HG03432 (cell line): ENCODE measurements at regions not wholly inside any gene's neighbourhood (a gene's known extent, or its start where the extent isn't known, plus 50 kb on each side); places are given as distances from the start of the nearest gene placed in this dataset.
"Not testable (repeated sequence)": the region's sequence is repeated elsewhere in the genome, so short reads cannot be mapped to it uniquely, and the experiment has no call there.

Experiments
- ATAC-seq: cut with Tn5 transposase; IDR thresholded peaks from one replicate; pipeline ENCODE4 v1.9.1; 2021; ENCODE audit warnings: mild to moderate bottlenecking, moderate library complexity; ENCODE audit not compliant: unreplicated experiment

DNA sequence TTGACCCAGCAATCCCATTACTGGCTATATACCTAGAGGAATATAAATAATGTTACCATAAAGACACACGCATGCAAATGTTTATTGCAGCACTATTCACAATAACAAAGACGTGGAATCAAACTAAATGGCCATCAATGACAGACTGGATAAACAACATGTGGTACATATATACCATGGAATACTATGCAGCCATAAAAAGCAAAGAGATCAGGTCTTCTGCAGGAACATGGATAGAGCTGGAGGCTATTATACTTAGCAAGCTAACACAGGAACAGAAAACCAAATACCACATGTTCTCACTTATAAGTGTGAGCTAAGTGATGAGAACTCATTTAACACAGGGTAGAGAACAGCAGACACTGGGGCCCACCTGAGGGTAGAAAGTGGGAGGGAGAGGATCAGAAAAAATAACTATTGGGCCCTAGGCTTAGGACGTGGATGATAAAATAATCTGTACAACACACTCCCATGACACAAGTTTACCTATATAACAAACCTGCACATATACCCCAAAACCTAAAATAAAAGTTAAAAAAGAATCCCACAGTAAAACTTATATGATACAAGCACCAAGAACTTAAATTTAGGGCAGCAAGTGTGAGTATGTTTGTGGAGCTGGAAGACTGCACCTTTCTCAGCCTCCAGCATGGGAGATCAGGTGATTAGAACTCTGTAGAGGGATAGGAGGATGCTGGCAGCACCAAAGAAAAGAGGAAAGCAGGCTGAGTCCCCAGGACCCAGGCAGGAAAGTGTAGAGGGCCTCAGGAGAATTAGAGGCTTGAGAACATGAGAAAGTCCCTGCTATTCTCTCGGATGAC lies 320.8 kb upstream of the USP24 start:
- ATAC-seq = peak; percentile 47

DNA sequence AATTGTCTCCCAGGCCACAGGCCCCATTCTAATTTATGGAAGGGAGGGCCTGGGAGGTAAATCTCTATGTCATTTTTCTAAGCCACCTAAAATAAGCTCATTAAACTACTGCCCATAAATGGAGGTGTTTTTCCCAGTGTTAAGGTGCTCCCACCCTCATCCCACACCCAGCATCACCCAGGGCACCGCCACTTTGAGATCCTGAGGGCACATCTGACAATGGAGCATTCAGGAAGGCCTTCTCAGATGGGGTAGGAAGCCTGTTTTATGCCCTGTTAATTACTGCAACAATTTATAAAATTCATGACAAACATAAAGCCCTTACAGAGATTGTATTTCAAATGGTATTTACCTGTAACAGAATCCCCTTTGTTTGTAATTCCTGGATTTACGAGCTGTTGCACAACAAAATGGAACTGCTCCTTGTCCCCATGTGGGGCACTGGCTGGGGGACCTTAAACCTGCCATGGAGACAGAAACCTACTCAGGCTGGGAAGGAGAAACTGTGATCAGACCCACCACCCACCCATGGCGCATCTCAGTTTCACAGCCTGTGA lies 319.5 kb upstream of the USP24 start:
- no peak for ATAC-seq

DNA sequence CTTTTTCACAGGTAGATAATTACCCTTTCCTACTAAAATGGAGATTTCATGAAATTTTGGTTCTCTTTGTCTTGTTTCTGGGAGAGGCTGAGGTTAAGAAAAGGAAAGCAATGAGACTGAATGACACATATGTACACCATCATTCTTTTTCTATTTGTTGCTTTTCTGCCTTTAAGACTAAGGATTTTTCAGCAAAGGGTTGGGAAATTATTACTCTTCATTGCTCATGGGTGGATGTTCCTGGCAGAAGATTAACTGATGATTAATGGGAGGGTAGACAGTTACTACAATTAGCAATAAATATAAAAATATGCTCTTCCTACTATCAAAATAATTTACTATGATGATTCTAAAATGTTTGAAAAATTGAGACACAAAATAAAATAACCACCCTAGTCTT lies 316.5 kb upstream of the USP24 start:
- no peak for ATAC-seq

DNA sequence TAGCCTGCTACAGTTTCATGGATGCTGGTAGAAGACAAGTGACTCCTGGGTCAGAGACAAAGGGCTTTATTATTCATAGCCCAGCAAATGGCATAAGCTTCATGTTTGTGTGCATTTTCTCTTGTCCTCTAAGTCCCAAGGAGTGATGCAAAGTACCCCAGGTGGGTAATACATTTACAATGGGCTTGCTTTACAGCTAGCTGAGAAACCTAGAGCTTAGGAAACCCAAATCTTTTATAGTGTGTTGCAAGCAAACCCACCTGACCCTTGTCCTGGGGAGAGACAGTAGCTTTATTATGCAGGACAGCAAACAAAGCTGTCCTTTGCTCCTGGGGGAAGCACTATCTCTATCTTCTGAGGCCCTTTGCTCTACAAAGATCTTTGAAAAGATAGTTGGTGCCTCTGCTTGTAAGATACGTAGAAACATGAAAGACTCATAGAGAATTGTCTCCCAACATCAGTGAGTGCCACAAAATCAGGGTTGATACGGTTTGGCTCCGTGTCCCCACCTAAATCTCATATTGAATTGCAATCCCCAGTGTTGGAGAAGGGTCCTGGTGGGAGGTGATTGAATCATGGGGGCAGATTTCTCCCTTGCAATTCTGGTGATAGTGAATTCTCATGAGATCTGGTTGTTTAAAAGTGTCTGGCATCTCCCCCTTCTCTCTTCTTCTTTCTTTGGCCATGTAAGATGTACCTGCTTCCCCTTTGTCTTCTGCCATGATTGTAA lies 315.8 kb upstream of the USP24 start:
- no peak for ATAC-seq

DNA sequence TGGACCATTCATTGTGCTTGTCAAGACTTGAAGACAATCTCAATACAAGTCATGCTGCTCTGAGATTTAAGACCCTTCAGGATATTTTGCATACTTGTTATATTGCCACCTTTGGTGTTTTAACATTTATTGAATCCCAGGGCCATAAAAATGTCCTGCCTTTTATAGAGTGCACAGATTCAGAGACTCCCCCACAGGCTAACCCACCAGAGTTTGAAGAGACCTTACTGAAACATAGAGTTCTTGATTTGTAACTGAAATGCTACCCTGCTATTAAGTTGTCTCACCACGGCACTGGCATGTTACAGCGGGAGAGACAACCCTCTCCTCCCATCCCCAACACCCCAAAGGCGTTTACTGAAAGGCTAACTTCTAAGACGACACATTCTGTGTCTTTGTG lies 313.9 kb upstream of the USP24 start:
- no peak for ATAC-seq

DNA sequence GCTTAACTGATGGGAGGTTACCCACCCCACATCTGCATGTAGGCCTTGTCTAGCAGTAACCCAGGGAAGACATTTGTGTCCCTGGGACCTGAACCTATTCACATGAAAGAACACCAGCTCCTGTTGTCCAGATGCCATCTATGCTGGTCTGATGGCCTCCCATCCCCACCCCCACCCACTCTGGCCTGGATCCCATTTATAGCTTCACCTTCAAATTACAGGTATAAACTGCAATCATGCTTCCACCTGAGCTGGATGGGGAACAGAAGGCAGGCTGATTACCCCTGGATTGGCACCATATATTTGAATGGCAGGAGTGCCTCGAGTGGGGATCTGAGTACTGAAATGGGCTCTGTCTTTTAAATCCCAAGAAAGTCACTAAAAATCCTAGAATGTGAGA lies 312.7 kb upstream of the USP24 start:
- no peak for ATAC-seq

DNA sequence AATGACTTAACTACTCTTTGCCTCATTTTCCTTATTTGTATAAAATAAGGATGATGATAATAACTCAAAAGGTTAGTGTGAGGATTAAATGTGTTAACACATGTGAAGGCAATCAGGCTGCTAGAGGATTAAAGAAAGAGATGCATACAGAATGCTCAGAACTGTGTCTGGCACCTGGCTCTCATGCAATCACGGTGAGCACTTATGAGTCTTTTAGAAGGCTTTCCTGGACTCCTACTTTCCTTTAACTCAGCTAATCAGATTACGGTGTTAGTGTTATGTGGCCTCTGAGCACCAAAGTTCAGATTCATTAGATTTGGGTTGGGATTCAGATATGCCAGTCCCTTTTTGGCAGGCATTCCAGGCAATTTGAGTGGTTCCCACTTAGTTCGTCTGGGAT lies 311.6 kb upstream of the USP24 start:
- ATAC-seq = no peak

DNA sequence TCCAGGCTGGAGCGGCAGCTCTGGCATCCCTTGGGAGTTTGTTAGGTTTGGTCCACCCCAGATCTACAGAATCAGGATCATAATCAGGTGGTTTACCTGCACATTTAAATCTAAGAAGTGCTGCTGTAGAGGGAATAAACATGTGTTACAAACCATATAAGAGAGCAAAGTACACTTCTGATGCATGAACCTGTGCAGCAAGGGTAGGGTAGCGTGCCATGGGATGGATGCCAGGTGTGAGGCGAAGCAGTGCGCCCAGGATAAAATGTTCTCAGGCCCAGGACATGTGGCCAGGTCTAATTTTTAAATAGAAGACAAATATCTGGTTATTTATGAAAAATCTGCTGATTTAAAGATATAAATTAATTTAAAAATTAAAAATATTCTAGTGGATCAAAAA lies 308.8 kb upstream of the USP24 start:
- no peak for ATAC-seq

DNA sequence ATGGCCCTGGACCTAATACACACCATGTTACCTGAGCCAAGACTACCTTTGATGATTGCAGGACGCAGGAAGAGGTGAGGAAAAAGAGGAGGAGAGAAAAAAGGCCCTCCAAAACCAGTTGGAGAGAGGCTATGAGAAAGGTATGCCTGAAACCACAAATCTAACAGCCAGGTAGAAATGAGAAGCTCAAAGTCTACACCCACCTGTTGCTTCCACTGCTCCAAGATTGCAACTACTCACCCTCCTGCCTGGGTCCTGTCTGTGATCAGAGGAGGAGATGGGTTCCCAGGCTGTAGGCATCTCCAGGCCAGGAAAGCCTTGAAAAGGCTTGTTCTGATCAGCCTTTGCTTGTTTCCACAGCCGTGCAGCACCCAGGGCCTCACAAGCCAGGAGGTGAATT lies 307.8 kb upstream of the USP24 start:
- no peak for ATAC-seq

DNA sequence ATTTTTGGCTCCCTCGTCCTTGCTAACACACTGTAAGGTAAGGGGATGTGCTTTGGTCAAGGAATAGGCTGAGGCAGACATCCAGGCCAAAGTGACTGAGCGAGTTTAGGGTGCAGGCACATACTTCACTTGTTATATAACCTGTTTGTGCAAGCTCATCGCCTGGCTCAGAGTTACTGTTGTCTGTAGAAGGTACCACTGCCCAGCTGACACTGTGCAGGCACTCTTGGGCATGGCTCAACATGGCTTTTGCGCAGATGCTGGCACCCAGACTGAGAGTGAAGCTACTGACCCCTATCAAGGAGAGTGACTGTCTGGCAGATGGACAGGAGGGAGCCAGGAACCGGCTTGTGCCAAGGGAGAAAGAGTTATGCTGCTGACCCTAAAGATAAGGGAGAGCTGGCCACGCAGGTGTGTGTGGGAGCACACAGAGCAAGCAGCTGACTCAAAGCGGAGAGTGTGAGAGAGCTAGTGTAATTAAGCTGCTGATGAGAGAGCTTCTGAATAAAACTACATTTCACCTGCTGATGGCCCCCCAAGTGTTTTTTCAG lies 307.3 kb upstream of the USP24 start:
- ATAC-seq = no peak

DNA sequence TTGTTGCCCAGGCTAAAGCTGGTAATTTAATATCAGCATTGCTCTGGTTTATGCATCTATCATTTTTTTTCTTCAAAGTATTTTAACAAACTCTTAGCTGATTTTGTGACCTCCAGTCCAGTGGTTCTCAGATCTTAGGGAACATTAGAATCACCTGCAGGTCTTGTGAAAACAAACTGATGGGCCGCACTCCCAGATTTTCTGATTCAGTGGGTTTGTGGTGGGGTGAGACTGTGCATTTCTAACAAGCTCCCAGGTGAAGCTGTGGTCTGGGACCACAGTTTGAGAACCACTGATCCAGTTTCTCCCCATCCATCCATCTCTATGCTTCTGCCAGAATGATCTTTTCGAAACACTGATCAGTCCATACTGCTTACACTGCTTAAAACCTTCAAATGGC lies 305.7 kb upstream of the USP24 start:
- ATAC-seq = no peak

DNA sequence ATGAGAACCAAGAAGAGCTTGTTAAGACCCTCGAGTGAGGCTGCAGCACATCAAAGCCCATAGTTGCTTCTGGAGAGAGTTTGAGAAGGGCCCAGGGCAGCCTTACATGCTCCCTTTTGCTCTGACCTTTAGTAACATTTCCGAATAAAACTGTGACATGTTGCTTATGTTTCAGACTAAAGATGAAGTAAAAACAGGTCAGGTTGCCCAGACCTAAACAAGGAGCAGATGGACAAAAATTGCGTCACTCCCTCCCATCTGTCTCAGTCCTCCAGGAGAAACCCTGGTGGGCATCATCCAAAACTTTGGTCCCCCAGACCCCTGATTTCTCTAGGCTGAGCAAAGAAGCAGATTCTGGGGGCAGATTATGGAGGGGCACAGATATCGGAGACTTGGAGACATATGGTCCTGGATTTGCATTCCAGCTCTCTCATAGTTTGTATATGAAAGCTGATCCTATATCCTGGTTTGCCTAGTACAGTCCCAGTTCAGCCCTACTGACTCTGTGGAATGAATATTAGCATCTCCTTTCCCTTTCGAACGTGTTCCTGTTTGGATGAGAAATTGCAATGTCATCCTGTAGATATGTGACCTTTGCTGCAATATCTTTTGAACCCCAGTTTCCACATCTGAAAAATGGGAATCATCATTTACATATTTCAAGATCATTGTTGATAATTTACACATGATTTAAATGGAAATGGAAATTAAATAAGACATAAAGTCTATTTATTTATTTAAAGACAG lies 304.9 kb upstream of the USP24 start:
- no peak for ATAC-seq

DNA sequence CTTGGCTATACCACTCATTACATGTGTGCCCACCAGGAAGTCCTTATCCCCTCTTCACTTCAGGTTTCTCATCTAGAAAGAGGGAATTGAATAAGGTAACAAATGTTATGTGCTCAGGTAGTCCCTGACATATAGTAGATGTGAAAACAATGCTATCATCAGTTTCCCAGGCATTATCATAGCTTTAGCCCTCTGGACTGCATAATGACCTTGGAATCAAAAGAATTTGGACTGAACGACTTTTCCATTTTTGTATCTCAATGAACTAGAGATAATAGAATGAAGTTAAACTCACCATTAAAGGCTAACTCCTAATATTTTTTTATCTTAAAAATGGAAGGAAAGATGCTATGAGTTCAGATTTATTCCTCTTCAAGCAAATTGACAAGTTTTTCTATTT lies 304.1 kb upstream of the USP24 start:
- no peak for ATAC-seq

DNA sequence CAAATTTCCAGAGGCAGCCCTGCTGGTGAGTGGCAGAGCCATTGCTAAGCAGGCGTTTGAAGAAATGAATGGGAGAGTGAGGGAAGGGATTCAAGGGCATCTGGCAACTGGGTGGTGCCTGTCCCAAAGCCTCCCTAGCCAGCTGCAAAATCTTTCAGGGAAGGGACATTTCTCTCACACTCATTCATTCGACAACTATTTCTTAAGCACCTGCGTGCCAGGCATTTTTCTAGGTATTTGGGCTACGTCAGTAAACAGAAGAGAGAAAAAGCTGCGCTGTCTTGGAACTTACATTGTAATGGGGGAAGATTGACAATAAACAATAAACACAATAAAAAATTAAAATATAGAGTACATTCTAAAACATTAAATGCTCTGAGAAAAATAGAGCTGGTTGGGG lies 301.9 kb upstream of the USP24 start:
- ATAC-seq = no peak

DNA sequence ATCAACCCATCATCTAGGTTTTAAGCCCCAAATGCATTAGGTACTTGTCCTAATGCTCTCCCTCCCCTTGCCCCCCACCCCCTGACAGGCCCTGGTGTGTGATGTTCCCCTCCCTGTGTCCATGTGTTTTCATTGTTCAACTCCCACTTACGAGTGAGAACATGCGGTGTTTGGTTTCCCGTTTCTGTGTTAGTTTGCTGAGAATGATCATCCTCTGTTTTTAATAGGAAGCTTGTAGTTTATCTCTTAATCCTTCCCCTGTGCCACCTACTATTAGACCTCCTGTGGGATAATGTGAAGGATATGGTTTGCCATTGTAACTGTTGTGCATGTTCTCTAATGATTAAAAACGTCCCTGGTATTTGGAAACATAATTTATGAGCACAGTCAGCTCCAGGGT lies 299.4 kb upstream of the USP24 start:
- ATAC-seq = not testable (repeated sequence)

DNA sequence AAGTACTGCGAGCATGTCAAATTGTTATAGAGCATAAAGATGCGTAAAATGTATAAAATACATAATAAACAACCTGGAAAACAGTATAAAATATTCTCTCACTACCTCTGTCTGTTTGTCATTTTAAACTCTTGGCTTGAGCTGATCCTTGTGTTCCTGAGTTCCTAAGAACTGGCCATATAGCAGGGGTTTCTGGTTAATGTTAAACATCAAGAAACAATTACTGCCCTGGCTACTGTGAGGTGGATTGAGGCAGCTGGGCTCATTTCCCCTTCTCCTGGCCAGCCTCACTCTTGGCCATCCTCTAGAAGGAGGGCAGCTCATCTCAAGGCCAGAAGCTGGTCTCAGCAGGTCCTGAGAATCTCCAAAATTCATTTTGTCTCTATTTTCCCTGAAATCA lies 297.3 kb upstream of the USP24 start:
- ATAC-seq = no peak

DNA sequence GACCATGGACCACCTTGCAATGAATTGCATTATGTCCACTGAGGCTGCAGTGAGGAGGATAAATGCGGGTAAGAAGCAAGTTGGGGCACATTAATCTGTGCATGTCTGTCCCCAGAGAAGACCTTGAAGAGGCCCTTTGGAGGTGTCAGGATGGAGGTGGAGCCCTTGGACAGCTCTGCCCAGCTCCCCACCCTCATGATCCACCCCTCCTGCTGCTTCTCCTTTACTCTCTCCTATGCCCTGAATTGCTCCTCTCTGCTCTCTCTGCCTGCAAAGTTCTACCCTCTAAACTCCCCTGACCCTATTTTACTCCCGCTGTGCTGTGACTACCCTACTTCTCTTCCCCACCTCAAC lies 292.4 kb upstream of the USP24 start:
- ATAC-seq = no peak

DNA sequence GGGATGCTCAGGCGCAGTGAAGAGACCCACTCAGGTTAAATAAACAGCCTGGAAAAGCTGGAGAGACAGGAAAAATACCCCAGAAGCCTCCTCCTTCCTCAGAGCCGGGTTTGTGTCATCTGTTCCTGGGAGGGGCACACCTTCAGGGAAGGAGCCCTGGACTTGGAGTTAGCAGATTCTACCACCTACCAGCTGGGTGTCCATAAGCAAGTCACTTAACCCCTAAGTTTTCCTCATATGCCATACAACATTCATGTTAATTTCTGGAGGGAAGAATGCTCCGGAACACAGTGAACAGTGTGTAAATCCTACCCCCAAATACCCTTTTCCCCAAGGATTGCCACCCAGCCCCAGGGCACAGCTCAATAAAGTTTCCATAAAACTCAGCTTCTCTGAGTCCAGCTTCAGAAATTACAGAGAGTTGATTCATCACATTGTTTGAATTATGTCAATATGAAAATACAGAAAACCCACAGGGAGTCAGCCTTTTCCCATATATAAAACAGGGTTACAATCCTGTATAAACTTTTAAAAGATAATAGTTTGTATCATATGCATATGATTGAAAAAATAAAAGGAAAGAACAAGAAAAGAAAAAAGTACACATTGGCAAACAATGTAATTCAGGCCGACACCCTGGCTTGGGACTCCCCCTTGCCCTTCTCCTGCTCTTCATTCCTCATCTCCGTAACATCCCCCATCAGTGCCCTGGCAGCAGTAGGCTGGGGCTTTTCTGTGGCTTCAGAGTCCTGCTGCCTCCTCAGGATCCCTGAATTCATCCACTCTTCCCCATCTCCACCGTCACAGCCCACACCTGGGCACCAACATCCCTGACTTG lies 291.8 kb upstream of the USP24 start:
- ATAC-seq = no peak

DNA sequence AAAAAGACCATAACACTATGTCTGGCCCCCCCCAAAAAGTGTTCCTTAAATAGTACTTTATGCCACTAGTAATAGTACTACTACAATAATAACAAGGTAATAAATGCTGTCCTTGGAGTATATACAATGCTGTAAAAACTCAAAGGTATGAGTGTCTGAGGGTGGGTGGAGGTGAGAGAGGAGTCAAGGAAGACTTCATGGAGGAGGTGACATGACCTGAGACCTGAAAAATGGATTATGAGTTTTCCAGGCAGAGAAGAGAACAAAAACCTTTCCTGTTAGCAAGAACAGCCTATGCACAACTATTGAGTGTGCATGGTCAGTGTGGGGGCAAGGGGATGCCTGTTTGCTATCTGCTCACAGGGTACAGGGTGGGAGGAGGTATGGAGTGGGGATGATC lies 290.2 kb upstream of the USP24 start:
- ATAC-seq = no peak

DNA sequence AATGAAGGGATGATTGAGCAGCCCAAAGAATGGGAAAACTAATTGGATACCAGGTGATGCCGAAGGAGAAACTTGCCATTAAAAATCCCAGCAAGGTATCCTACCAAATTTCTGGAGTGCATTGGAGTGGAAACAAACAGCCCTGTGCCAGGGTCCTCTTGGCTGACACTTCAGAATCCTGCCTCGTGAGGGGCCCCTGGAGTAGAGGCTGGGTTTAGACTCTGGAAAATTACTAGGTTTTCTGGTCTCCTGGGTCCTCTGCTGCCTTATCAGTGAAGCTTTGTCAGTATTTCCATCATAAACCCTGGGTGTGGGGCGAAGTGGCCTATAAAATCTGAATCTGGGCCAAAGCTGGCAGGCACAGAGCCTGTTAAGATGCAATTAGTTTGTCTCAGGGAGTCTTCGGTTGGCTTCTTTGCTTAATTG lies 289.2 kb upstream of the USP24 start:
- ATAC-seq = no peak
